ENCODE measurements at regions not wholly inside any gene's neighbourhood (a gene's known extent, or its start where the extent isn't known, plus 50 kb on each side); places are given as distances from the start of the nearest gene placed in this dataset.

DNA sequence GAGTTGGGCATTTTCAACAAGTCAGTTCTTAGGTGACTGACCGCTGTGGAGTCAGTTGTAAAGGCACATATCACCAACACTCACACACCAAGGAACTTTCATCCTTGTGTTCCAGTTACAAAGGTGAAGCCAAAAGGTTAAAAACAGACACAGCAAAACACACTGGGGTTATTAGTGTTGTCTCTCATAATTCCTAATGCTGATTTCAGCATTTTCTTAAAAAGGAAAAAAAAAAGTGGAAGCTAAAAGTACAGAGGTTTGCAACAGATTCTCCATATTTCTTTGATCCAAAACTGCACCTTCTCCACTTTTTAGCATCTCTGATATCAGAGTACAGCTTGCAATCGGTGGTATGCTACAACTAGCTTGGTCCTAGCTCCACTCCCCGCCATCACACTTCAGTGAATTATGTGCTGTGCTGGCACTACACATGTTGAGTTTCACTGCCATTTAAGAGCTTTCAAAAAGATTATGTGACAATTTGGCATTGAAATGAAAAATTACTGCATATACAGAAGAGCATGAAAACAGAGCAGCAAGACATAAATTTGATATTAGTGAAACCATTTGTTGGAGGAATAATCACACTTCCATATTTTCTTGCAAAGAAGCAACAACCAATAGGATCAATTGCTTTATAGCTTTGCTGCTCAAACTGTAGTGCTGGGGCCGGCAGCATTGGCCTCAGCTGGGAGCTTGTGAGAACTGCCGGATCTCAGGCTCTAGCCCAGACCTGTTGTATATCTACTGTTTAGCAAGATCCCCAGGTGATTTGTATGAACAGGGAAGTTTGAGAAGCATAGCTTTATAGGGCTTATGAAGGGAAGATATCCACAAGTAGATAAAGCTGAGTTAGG lies 62.3 kb upstream of the DAPL1 start:
- Histone ChIP-seq H3K4me1 (ENCODE audit: control insufficient read depth, insufficient read depth, low read length) (no peaks in the 10 kb centered on the region), H3K27me3 (ENCODE audit: control insufficient read depth, insufficient read depth, low read length) (no peaks in the 10 kb centered on the region), H3K9me3 (ENCODE audit: control insufficient read depth, insufficient read depth, low read length) (no peaks in the 10 kb centered on the region), H3K36me3 (ENCODE audit: control insufficient read depth, insufficient read depth, low read length) (no peaks in the 10 kb centered on the region), H3K27ac (ENCODE audit: low read length) (no peak overlapping the region), H3K4me3 (ENCODE audit: low read length) (no peak overlapping the region)
- whole genome bisulfite sequencing (ENCODE audit: insufficient coverage): 89% methylated on average over 5 of the region's 5 CpGs
- no peak for TF ChIP-seq CTCF (IDR thresholded peaks at IDR 0.05)
- peaks cover 3 to 15% of the 10 kb centered on the region in 2 donors for H3K27me3 Mint-ChIP-seq (ENCODE audit: low read depth in 2 of 2)
- DNase-seq (no peak), ATAC-seq (no peak)
- no peak overlapping the region for H3K27ac Mint-ChIP-seq
- H3K36me3 Mint-ChIP-seq: no peaks in the 10 kb centered on the region
- no peaks in the 10 kb centered on the region for H3K4me1 Mint-ChIP-seq
- H3K4me3 Mint-ChIP-seq: no peak overlapping the region
- H3K9me3 Mint-ChIP-seq: no peaks in the 10 kb centered on the region
- intact Hi-C loops (cut with micrococcal nuclease): no loop called here

GRCh38 chr2:158733430-158733755 lies 61.7 kb upstream of the DAPL1 start:
- 81% methylated on average over 3 of the region's 7 CpGs for WGBS (ENCODE audit: insufficient coverage)
- no peak for ATAC-seq
- DNase-seq: no peak
- H3K36me3 ChIP-seq (ENCODE audit: control insufficient read depth, insufficient read depth, low read length): no peaks in the 10 kb centered on the region
- no peaks in the 10 kb centered on the region for H3K9me3 ChIP-seq (ENCODE audit: control insufficient read depth, insufficient read depth, low read length)
- no peaks in the 10 kb centered on the region for H3K4me1 ChIP-seq (ENCODE audit: control insufficient read depth, insufficient read depth, low read length)
- no peak overlapping the region for H3K4me3 ChIP-seq (ENCODE audit: low read length)
- TF ChIP-seq CTCF (IDR thresholded peaks at IDR 0.05): no peak
- H3K27me3 ChIP-seq (ENCODE audit: control insufficient read depth, insufficient read depth, low read length): no peaks in the 10 kb centered on the region
- no peaks in the 10 kb centered on the region for H3K9me3 Mint-ChIP-seq
- H3K27me3 Mint-ChIP-seq (ENCODE audit: low read depth in 2 of 2): peaks cover 3 to 15% of the 10 kb centered on the region in 2 donors
- H3K36me3 Mint-ChIP-seq: no peaks in the 10 kb centered on the region
- H3K27ac Mint-ChIP-seq: no peak overlapping the region
- H3K4me1 Mint-ChIP-seq: no peaks in the 10 kb centered on the region
- intact Hi-C loops (cut with micrococcal nuclease): no loop called here
- H3K4me3 Mint-ChIP-seq: no peak overlapping the region
- H3K27ac ChIP-seq (ENCODE audit: low read length): no peak overlapping the region

DNA sequence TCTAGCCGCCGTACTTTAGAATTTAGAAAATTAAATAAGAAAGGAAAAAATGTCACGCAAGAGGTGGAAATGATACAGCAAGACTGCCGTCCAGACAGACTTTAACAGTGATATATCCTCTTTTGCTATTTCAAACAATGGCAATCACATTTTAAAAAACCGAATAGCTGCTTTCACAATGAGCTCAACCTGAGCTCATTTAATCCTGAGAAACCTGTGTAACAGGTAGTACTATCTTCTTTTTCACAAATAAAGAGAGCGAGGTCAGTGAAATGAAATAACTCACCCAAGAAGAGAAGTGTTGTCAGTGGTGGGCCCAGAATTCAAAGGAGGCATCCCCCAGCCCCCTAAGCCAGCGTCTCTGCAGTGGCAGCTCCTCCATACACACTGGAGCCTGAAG lies 60.7 kb upstream of the DAPL1 start:
- intact Hi-C loops (cut with micrococcal nuclease): no loop called here
- H3K27ac Mint-ChIP-seq: no peak overlapping the region
- DNase-seq (no peak), ATAC-seq (no peak)
- no peaks in the 10 kb centered on the region for H3K9me3 Mint-ChIP-seq
- Histone ChIP-seq H3K27ac (ENCODE audit: low read length) (no peak overlapping the region), H3K4me1 (ENCODE audit: control insufficient read depth, insufficient read depth, low read length) (no peaks in the 10 kb centered on the region), H3K27me3 (ENCODE audit: control insufficient read depth, insufficient read depth, low read length) (no peaks in the 10 kb centered on the region), H3K36me3 (ENCODE audit: control insufficient read depth, insufficient read depth, low read length) (no peaks in the 10 kb centered on the region), H3K4me3 (ENCODE audit: low read length) (no peak overlapping the region), H3K9me3 (ENCODE audit: control insufficient read depth, insufficient read depth, low read length) (no peaks in the 10 kb centered on the region)
- H3K4me3 Mint-ChIP-seq: no peak overlapping the region
- no peaks in the 10 kb centered on the region for H3K36me3 Mint-ChIP-seq
- no peaks in the 10 kb centered on the region for H3K4me1 Mint-ChIP-seq
- no peak for TF ChIP-seq CTCF (IDR thresholded peaks at IDR 0.05)
- peaks cover 3 to 15% of the 10 kb centered on the region in 2 donors for H3K27me3 Mint-ChIP-seq (ENCODE audit: low read depth in 2 of 2)
- 83% methylated on average over 7 of the region's 7 CpGs for WGBS (ENCODE audit: insufficient coverage)

All from natural killer cell (primary cell).